Stomach smooth muscle (tissue), 2 donors: ENCODE measurements at regions not wholly inside any gene's neighbourhood (a gene's known extent, or its start where the extent isn't known, plus 50 kb on each side); places are given as distances from the start of the nearest gene placed in this dataset.
"Not testable (repeated sequence)": the region's sequence is repeated elsewhere in the genome, so short reads cannot be mapped to it uniquely, and the experiment has no call there.

Source experiments
- H3K27ac ChIP-seq: one replicate; pipeline ENCODE4 v1.7.0; 2013; ENCODE audit warnings: mild to moderate bottlenecking, low read length, inconsistent platforms
- H3K27me3 ChIP-seq, 2 donors: one replicate each; pipeline ENCODE4 v1.7.0; 2013; ENCODE audit warnings: low read length in 2 of 2; ENCODE audit not compliant: insufficient read depth in 2 of 2, control insufficient read depth in 1 of 2
- H3K36me3 ChIP-seq, 2 donors: one replicate each; pipeline ENCODE4 v1.7.0; 2013; ENCODE audit warnings: low read length in 2 of 2; ENCODE audit not compliant: control insufficient read depth in 2 of 2, insufficient read depth in 2 of 2
- H3K4me1 ChIP-seq: one replicate; pipeline ENCODE4 v1.7.0; 2013; ENCODE audit warnings: low read length; ENCODE audit not compliant: control insufficient read depth, insufficient read depth
- H3K4me3 ChIP-seq, 2 donors: one replicate each; pipeline ENCODE4 v1.7.0; 2013; ENCODE audit warnings: low read length in 2 of 2
- H3K9ac ChIP-seq, 2 donors: one replicate each; pipeline ENCODE4 v1.7.0; 2013; ENCODE audit warnings: low read length in 2 of 2, mild to moderate bottlenecking in 1 of 2
- H3K9me3 ChIP-seq, 2 donors: one replicate each; pipeline ENCODE4 v1.7.0; 2013; ENCODE audit warnings: low read length in 2 of 2; ENCODE audit not compliant: control insufficient read depth in 2 of 2
- donor health status: healthy.
- donor health status: Pancreatic carcinoma.

GRCh38 chr3:152688313-152688712, 146.6 kb upstream of the P2RY1 start:
- Histone ChIP-seq H3K36me3 (no peaks in the 10 kb centered on the region), H3K27me3 (no peaks in the 10 kb centered on the region), H3K9ac (no peak overlapping the region), H3K9me3 (no peaks in the 10 kb centered on the region), H3K4me3 (no peak overlapping the region), H3K4me1 (no peaks in the 10 kb centered on the region), H3K27ac (no peak overlapping the region)

- H3K9ac ChIP-seq, H3K4me3 ChIP-seq, H3K27me3 ChIP-seq, H3K9me3 ChIP-seq, H3K4me1 ChIP-seq, H3K27ac ChIP-seq, H3K36me3 ChIP-seq: not testable (repeated sequence)
Observed at GRCh38 chr3:152692326-152692725, 142.6 kb upstream of the P2RY1 start.

GRCh38 chr3:152693521-152694250, 141.2 kb upstream of the P2RY1 start:
- H3K27ac ChIP-seq, H3K27me3 ChIP-seq, H3K9ac ChIP-seq, H3K9me3 ChIP-seq, H3K36me3 ChIP-seq, H3K4me3 ChIP-seq, H3K4me1 ChIP-seq: not testable (repeated sequence)

- no peaks in the 10 kb centered on the region for H3K27me3 ChIP-seq
- no peak overlapping the region for H3K27ac ChIP-seq
- H3K4me3 ChIP-seq, result no peak overlapping the region
- no peaks in the 10 kb centered on the region for H3K4me1 ChIP-seq
- no peak overlapping the region for H3K9ac ChIP-seq
- no peaks in the 10 kb centered on the region for H3K9me3 ChIP-seq
- no peaks in the 10 kb centered on the region for H3K36me3 ChIP-seq
Observed at GRCh38 chr3:152695840-152696239, 139.1 kb upstream of the P2RY1 start.

GRCh38 chr3:152696962-152697361, 138.0 kb upstream of the P2RY1 start:
- Histone ChIP-seq H3K4me1 (no peaks in the 10 kb centered on the region), H3K4me3 (no peak overlapping the region), H3K9ac (no peak overlapping the region), H3K9me3 (no peaks in the 10 kb centered on the region), H3K27ac (no peak overlapping the region), H3K36me3 (no peaks in the 10 kb centered on the region), H3K27me3 (no peaks in the 10 kb centered on the region)

GRCh38 chr3:152703245-152703890, 131.6 kb upstream of the P2RY1 start:
- H3K4me3 ChIP-seq, result no peak overlapping the region
- H3K36me3 ChIP-seq, result no peaks in the 10 kb centered on the region
- H3K4me1 ChIP-seq, result no peaks in the 10 kb centered on the region

GRCh38 chr3:152706991-152707713, 127.8 kb upstream of the P2RY1 start:
- Histone ChIP-seq H3K9me3 (no peaks in the 10 kb centered on the region), H3K4me3 (no peak overlapping the region), H3K27ac (no peak overlapping the region), H3K9ac (no peak overlapping the region), H3K36me3 (no peaks in the 10 kb centered on the region), H3K4me1 (no peaks in the 10 kb centered on the region), H3K27me3 (no peaks in the 10 kb centered on the region)

More at GRCh38 chr3:152703245-152703890, 131.6 kb upstream of the P2RY1 start:
- Histone ChIP-seq H3K9ac (no peak overlapping the region), H3K27me3 (no peaks in the 10 kb centered on the region), H3K27ac (no peak overlapping the region), H3K9me3 (no peaks in the 10 kb centered on the region)

GRCh38 chr3:152709659-152710058, 125.3 kb upstream of the P2RY1 start:
- H3K27ac ChIP-seq, result no peak overlapping the region
- H3K4me1 ChIP-seq, result no peaks in the 10 kb centered on the region
- H3K4me3 ChIP-seq, result no peak overlapping the region
- no peaks in the 10 kb centered on the region for H3K27me3 ChIP-seq
- H3K36me3 ChIP-seq, result no peaks in the 10 kb centered on the region
- H3K9ac ChIP-seq, result no peak overlapping the region
- no peaks in the 10 kb centered on the region for H3K9me3 ChIP-seq

- no peaks in the 10 kb centered on the region for H3K27me3 ChIP-seq
Observed at GRCh38 chr3:152710549-152710948, 124.4 kb upstream of the P2RY1 start.

GRCh38 chr3:152713989-152714388, 120.9 kb upstream of the P2RY1 start:
- Histone ChIP-seq H3K27me3 (no peaks in the 10 kb centered on the region), H3K9ac (no peak overlapping the region), H3K27ac (no peak overlapping the region), H3K36me3 (no peaks in the 10 kb centered on the region), H3K4me1 (no peaks in the 10 kb centered on the region), H3K9me3 (no peaks in the 10 kb centered on the region), H3K4me3 (no peak overlapping the region)

More at GRCh38 chr3:152710549-152710948, 124.4 kb upstream of the P2RY1 start:
- no peak overlapping the region for H3K27ac ChIP-seq
- H3K4me3 ChIP-seq, result no peak overlapping the region
- no peaks in the 10 kb centered on the region for H3K4me1 ChIP-seq
- no peaks in the 10 kb centered on the region for H3K36me3 ChIP-seq
- no peak overlapping the region for H3K9ac ChIP-seq
- no peaks in the 10 kb centered on the region for H3K9me3 ChIP-seq

GRCh38 chr3:152714507-152714906, 120.4 kb upstream of the P2RY1 start:
- H3K27me3 ChIP-seq, result no peaks in the 10 kb centered on the region
- H3K4me3 ChIP-seq, result no peak overlapping the region
- H3K27ac ChIP-seq, result no peak overlapping the region
- no peaks in the 10 kb centered on the region for H3K4me1 ChIP-seq
- no peaks in the 10 kb centered on the region for H3K9me3 ChIP-seq
- H3K36me3 ChIP-seq, result no peaks in the 10 kb centered on the region
- no peak overlapping the region for H3K9ac ChIP-seq
